ENCODE measurements at regions not wholly inside any gene's neighbourhood (a gene's known extent, or its start where the extent isn't known, plus 50 kb on each side); places are given as distances from the start of the nearest gene placed in this dataset.

DNA sequence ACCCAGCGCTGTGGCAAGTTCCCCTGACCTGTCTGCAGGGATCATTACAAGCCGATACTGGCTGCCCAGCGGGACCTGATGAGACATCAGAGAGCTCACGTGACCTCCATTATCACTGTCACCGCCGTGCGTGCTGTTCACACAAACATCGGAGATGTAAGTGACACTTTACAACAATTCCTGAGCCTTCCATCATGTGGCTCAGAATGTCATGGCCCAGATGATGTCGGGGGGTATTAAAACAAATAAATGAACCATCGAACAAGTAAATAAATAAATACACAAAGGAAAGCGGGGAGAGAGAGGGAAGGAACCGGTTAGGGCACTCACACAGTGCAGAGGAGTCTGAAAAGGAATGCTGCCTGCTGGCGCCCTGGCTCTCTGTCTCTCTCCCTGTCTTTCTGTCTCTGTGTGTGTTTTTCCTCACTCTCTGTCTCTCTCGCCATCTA is 195.1 kb downstream of the BMP7 start:
- no peak for TF ChIP-seq CEBPZ (IDR thresholded peaks at IDR 0.05; ENCODE audit: low read depth, low read length)
- TF ChIP-seq ZBED1 (IDR thresholded peaks at IDR 0.05; ENCODE audit: borderline replicate concordance): no peak
- no peak for TF ChIP-seq POLR2AphosphoS5 (IDR thresholded peaks at IDR 0.05; ENCODE audit: low read length)
- TF ChIP-seq RAD51 (IDR thresholded peaks at IDR 0.05): no peak
- TF ChIP-seq SMC3 (IDR thresholded peaks at IDR 0.05; ENCODE audit: borderline replicate concordance, low read length): no peak
- no peak for TF ChIP-seq CTCF (IDR thresholded peaks at IDR 0.05 in 2 of 3, conservative IDR thresholded peaks at IDR 0.05 in 1 of 3; ENCODE audit: control insufficient read depth in 2 of 3, extremely low read depth in 1 of 3, insufficient read depth in 1 of 3, low read depth in 3 of 3, low read length in 3 of 3)
- TF ChIP-seq ZNF207 (IDR thresholded peaks at IDR 0.05; ENCODE audit: borderline replicate concordance): no peak
- TF ChIP-seq CHD4 (IDR thresholded peaks at IDR 0.05): no peak
- no peak for TF ChIP-seq MAX (IDR thresholded peaks at IDR 0.05; ENCODE audit: low read depth, low read length)
- no peak for TF ChIP-seq USF2 (IDR thresholded peaks at IDR 0.05; ENCODE audit: borderline replicate concordance, low read depth, low read length)
- no peak for TF ChIP-seq EGR1 (IDR thresholded peaks at IDR 0.05; ENCODE audit: borderline replicate concordance in 1 of 2, low read depth in 2 of 2, low read length in 2 of 2)
- no peak for TF ChIP-seq NFXL1 (IDR thresholded peaks at IDR 0.05; ENCODE audit: borderline replicate concordance)
